ENCODE measurements at regions not wholly inside any gene's neighbourhood (a gene's known extent, or its start where the extent isn't known, plus 50 kb on each side); places are given as distances from the start of the nearest gene placed in this dataset.

DNA sequence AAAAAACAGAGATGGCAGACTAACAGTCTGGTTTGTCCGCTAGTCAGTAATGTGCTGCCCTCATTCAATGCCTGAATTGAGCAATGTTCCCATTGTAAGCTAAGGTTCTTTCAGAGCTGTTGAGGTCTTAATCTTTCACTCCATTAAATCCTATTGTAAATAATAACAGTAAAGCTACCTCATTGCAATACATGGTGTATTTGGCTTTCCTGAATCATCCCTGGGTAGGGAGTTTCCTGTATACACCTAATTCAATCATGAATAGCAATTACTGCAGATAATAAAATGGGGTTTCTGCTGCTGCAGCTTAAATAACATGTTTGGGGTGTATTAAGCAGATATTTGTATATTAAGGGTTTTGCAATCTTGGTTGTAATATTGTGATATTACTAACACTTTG is 1100.2 kb upstream of the INTU start (continued):
- TF ChIP-seq GABPA (IDR thresholded peaks at IDR 0.05; ENCODE audit: low read depth) (no peak), EP300 (IDR thresholded peaks at IDR 0.05; ENCODE audit: borderline replicate concordance in 1 of 2, control insufficient read depth in 1 of 2, low read depth in 2 of 2, low read length in 2 of 2) (no peak), BCL11A (IDR thresholded peaks at IDR 0.05; ENCODE audit: low read depth, low read length) (no peak), POLR2A (IDR thresholded peaks at IDR 0.05; ENCODE audit: low read depth, low read length) (no peak), CREB1 (IDR thresholded peaks at IDR 0.05; ENCODE audit: low read depth) (no peak), TCF12 (IDR thresholded peaks at IDR 0.05; ENCODE audit: low read depth, low read length) (no peak)
- TF ChIP-seq, protein P1, sequence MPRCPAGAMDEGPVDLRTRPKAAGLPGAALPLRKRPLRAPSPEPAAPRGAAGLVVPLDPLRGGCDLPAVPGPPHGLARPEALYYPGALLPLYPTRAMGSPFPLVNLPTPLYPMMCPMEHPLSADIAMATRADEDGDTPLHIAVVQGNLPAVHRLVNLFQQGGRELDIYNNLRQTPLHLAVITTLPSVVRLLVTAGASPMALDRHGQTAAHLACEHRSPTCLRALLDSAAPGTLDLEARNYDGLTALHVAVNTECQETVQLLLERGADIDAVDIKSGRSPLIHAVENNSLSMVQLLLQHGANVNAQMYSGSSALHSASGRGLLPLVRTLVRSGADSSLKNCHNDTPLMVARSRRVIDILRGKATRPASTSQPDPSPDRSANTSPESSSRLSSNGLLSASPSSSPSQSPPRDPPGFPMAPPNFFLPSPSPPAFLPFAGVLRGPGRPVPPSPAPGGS (IDR thresholded peaks at IDR 0.05; ENCODE audit: borderline replicate concordance, insufficient read depth, low read depth, low read length, poor library complexity, severe bottlenecking), result no peak

DNA sequence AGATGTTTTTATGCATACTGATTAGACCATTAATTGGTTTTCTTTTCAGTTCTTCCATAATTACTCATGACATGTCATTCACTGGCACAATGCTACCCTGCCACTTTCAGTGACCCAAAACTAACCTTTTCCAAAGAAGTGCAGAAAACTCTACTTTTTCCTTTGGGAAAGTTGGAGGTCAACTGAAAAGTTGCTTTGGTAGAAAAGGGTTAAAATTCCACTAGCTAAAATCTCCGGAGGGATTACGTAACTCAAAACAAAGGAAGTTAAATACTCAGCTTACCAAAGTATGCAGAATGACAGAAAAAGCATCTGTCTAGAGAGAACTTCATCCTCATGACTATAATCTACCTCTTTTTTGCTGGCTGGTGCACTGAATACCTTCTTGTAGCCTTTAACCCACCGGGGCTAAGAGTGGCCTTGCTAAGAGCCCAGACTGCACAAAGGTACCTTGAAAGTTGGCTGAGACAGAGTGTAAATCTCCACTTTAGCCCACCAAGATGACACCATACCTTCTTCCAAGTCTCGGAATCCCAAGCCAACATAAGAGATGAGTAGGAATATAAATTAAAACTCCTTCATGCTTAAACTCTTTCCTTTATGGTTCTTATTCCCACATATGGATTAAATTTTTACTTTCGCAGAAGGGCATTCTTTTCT is 1099.5 kb upstream of the INTU start:
- in situ Hi-C loops (cut with MboI), result no loop called here
- TF ChIP-seq, protein P2, sequence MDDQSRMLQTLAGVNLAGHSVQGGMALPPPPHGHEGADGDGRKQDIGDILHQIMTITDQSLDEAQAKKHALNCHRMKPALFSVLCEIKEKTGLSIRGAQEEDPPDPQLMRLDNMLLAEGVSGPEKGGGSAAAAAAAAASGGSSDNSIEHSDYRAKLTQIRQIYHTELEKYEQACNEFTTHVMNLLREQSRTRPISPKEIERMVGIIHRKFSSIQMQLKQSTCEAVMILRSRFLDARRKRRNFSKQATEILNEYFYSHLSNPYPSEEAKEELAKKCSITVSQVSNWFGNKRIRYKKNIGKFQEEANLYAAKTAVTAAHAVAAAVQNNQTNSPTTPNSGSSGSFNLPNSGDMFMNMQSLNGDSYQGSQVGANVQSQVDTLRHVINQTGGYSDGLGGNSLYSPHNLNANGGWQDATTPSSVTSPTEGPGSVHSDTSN (IDR thresholded peaks at IDR 0.05; ENCODE audit: insufficient replicate concordance, low read depth, low read length), result no peak
- TF ChIP-seq, protein P3, sequence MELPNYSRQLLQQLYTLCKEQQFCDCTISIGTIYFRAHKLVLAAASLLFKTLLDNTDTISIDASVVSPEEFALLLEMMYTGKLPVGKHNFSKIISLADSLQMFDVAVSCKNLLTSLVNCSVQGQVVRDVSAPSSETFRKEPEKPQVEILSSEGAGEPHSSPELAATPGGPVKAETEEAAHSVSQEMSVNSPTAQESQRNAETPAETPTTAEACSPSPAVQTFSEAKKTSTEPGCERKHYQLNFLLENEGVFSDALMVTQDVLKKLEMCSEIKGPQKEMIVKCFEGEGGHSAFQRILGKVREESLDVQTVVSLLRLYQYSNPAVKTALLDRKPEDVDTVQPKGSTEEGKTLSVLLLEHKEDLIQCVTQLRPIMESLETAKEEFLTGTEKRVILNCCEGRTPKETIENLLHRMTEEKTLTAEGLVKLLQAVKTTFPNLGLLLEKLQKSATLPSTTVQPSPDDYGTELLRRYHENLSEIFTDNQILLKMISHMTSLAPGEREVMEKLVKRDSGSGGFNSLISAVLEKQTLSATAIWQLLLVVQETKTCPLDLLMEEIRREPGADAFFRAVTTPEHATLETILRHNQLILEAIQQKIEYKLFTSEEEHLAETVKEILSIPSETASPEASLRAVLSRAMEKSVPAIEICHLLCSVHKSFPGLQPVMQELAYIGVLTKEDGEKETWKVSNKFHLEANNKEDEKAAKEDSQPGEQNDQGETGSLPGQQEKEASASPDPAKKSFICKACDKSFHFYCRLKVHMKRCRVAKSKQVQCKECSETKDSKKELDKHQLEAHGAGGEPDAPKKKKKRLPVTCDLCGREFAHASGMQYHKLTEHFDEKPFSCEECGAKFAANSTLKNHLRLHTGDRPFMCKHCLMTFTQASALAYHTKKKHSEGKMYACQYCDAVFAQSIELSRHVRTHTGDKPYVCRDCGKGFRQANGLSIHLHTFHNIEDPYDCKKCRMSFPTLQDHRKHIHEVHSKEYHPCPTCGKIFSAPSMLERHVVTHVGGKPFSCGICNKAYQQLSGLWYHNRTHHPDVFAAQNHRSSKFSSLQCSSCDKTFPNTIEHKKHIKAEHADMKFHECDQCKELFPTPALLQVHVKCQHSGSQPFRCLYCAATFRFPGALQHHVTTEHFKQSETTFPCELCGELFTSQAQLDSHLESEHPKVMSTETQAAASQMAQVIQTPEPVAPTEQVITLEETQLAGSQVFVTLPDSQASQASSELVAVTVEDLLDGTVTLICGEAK (IDR thresholded peaks at IDR 0.05; ENCODE audit: borderline replicate concordance), result no peak
- TF ChIP-seq MEF2B (IDR thresholded peaks at IDR 0.05; ENCODE audit: partially characterized antibody, poor library complexity, severe bottlenecking) (no peak), JUND (IDR thresholded peaks at IDR 0.05; ENCODE audit: low read depth, low read length) (no peak)
- TF ChIP-seq, protein P4, sequence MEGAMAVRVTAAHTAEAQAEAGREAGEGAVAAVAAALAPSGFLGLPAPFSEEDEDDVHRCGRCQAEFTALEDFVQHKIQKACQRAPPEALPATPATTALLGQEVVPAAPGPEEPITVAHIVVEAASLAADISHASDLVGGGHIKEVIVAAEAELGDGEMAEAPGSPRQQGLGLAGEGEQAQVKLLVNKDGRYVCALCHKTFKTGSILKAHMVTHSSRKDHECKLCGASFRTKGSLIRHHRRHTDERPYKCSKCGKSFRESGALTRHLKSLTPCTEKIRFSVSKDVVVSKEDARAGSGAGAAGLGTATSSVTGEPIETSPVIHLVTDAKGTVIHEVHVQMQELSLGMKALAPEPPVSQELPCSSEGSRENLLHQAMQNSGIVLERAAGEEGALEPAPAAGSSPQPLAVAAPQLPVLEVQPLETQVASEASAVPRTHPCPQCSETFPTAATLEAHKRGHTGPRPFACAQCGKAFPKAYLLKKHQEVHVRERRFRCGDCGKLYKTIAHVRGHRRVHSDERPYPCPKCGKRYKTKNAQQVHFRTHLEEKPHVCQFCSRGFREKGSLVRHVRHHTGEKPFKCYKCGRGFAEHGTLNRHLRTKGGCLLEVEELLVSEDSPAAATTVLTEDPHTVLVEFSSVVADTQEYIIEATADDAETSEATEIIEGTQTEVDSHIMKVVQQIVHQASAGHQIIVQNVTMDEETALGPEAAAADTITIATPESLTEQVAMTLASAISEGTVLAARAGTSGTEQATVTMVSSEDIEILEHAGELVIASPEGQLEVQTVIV (IDR thresholded peaks at IDR 0.05; ENCODE audit: borderline replicate concordance, partially characterized antibody), result no peak

More for the DNA sequence above, 1099.5 kb upstream of the INTU start:
- H3K9ac ChIP-seq (ENCODE audit: control insufficient read depth, insufficient read depth, low read length), result no peak overlapping the region
- H3K27me3 ChIP-seq (replicated peaks in 1 of 2; ENCODE audit: control insufficient read depth in 2 of 2, insufficient read depth in 2 of 2, low read length in 1 of 2), result no peaks in the 10 kb centered on the region
- WGBS (ENCODE audit: insufficient coverage, insufficient replicate concordance, low lambda C conversion rate, missing lambda C conversion rate), result 48% methylated on average over 5 of the region's 5 CpGs
- no peak overlapping the region for H3K4me3 ChIP-seq
- no peaks in the 10 kb centered on the region for H3K36me3 ChIP-seq (ENCODE audit: control insufficient read depth in 2 of 2, insufficient read depth in 2 of 2, low read length in 1 of 2)
- DNase-seq (ENCODE audit: low read depth, low spot score), result no peak
- H3K9me3 ChIP-seq (replicated peaks; ENCODE audit: control insufficient read depth, insufficient read depth, low read length), result no peaks in the 10 kb centered on the region
- SMC1A ChIA-PET (ENCODE audit: uncharacterized antibody, unreplicated experiment), result no interaction called here
- no peak overlapping the region for H3K27ac ChIP-seq (ENCODE audit: control insufficient read depth, insufficient read depth)
- H3K79me2 ChIP-seq (ENCODE audit: control insufficient read depth, insufficient read depth, low read length), result no peaks in the 10 kb centered on the region
- POLR2A ChIA-PET, result no interaction called here
- no peaks in the 10 kb centered on the region for H4K20me1 ChIP-seq (ENCODE audit: control insufficient read depth, insufficient read depth)
- no peak overlapping the region for H2AFZ ChIP-seq (ENCODE audit: control insufficient read depth, low read depth, low read length)
- intact Hi-C loops (cut with micrococcal nuclease; ENCODE audit: unreplicated experiment), result no loop called here
- H3K4me2 ChIP-seq (ENCODE audit: control insufficient read depth, insufficient read depth), result no peak overlapping the region
- RAD21 ChIA-PET (ENCODE audit: unreplicated experiment), result no interaction called here
- H3K4me1 ChIP-seq (ENCODE audit: control insufficient read depth, insufficient read depth, low read length), result no peaks in the 10 kb centered on the region
- no peak for FAIRE-seq
- ATAC-seq, result no peak
- CTCF ChIA-PET, result no interaction called here
- no TSS peak for BruUV-seq (replicated peaks)
